ENCODE measurements at regions not wholly inside any gene's neighbourhood (a gene's known extent, or its start where the extent isn't known, plus 50 kb on each side); places are given as distances from the start of the nearest gene placed in this dataset.

GRCh38 chr11:70675697-70676374, 277.5 kb downstream of the CTTN start:
- no peak for DNase-seq (ENCODE audit: low read depth in 2 of 2)

DNA sequence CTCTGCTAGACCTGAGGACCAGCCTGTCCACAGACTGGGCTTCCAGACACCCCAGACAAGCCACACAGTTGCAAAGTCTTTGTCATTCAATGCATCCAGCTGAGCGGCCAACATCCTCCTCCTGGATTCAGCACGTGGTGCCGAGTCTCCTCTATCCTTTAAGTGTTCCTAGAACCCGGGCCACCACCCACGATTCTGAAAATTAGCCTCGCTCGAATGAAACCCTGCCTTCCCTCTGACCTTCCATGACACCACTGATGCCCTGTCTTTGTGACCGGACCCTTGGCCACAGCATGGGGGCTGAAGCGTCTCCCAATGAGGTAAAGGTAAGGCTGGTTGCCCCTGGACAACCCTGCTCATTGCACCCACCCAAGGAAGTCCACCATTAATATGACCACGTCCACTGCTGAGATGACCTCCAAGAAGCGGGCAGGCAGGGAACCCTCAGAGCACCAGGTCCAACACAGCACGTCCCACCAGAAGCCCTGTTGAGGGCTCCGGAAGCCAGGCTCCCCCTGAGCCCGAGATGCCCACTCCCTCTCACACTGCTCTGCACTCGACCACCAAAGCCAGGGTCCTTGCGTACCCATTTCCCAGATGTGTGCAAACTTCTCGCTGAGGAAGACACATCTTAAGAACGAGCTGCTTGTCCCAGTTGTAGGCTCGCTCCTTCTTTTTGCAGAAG, 279.0 kb downstream of the CTTN start:
- DNase-seq (ENCODE audit: low read depth in 2 of 2): no peak

GRCh38 chr11:70678931-70679900, 280.9 kb downstream of the CTTN start:
- no peak for DNase-seq (ENCODE audit: low read depth in 2 of 2)

DNA sequence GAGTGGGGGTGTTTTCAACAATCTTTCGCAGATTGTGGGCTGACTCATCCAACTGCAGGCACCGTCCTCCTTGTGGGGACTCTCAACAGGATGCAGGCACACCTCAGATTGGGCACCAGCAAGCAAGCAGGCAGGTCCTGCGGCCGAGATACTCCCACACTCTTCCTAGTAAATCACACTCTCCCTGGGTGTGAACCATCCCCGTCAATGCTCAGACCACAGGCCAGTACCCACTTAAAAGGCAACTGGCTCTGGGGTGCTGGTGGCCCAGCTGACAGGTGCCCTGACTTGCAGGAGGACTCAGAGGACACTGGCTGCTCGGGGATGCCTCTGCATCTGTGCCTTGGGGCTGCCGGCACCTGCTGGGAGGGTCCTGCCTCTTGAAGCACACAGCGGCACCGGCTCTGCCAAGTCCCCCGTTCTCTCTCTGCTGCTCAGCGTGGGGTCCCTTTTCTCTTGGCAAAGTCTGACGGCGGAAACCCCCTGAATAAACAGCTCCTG, 282.5 kb downstream of the CTTN start:
- no peak for DNase-seq (ENCODE audit: low read depth in 2 of 2)

- no peak for DNase-seq (ENCODE audit: low read depth in 2 of 2)
Measured at GRCh38 chr11:70682056-70682455, 283.7 kb downstream of the CTTN start.

DNA sequence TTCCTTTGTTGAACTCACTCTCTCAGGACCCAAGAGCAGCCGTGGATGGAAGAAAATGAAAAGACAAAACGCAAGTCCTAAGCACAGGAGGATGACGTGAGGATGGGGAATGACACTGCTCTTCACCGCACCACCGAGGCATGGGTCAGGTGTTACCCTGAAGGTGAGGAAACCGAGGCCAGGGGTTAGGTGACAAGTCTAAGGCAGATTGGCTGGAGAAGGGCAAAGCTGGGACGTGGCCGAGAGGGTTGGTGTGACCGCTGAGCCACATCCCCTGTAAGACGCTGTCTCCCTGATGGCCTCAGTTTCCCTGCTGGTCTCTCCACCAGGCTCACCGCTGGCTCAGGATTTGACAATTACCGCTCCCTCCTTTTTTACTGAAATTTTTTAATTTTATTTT, 284.4 kb downstream of the CTTN start:
- DNase-seq (ENCODE audit: low read depth in 2 of 2): no peak

DNA sequence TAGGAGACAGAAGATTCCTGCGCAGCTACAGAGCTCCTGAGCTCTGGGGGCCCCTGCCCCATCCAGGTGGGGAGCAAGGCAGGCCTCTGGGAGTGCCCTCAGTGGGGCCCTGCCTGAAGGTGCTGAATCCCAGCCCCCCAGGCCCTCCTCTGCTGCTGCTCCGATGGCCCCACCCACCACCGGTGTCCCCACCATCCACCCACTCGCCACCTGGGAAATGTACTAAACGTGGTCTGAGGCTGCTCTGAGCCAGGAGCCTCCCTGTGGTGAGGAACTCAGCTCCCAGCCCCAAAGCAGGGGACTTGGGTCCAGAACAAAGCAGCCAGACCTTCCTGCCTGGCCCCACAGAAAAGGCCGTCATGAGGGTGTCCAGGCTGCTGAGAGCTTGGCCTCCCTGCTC, 289.4 kb downstream of the CTTN start:
- no peak for DNase-seq (ENCODE audit: low read depth in 2 of 2)

DNA sequence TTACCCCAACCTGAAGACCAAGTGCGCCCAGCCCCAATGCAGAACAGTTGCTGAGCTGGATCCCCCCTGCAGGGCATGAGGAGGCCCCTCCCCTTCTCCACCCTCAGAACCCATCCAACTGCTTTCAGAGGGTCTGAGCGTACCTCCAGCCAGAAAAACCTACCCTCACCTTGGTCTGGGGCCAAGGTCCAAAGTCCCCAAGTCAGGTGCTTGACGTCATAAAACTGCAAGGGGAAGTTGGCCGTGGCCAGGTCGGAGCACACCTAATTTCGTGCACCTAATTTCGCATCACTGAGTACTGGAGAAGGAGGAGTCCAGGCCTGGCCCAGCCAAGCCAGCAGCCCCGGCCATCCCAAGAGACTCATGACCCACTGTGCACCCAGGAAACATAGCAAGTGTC, 289.8 kb downstream of the CTTN start:
- no peak for DNase-seq (ENCODE audit: low read depth in 2 of 2)

- no peak for DNase-seq (ENCODE audit: low read depth in 2 of 2)
Measured at GRCh38 chr11:70689764-70690163, 291.4 kb downstream of the CTTN start.

DNA sequence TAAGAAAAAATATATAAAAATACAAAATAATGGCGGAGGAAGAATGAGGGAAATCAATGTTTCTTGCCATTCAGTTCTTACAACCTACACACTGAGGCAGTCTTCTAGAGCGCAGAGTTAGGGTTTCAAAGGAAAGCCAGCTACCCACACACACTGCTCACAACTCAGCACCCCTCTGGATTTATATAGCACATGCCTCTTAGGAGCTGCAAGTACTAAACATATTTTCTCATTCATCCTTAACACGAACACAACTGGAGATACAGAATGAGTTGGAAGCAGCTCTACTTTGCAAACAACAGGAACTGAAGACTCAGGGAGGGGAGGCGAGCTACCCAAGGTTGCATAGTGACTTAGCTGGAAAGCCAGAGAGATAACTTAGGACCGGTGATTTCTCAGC, 293.8 kb downstream of the CTTN start:
- no peak for DNase-seq (ENCODE audit: low read depth in 2 of 2)

DNA sequence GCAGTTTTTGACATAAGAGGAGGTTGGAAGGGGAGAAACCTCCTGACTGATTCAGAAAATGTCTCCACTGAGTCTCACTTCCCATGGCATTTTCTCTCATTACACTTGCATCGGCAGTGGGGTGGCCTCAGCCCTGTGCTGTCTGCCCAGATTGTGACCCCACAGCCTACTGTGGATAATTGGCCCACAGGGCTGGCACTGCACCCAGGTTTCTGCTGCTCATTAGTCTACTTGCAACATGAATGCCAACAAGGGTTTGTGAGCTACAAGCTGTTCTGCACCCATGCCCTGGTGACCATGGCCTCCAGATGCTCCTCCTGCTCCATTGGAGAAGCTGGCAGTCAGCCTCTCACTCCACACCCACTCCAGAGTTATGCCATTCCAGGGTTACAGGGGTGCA, 296.0 kb downstream of the CTTN start:
- DNase-seq (ENCODE audit: low read depth in 2 of 2): no peak

DNA sequence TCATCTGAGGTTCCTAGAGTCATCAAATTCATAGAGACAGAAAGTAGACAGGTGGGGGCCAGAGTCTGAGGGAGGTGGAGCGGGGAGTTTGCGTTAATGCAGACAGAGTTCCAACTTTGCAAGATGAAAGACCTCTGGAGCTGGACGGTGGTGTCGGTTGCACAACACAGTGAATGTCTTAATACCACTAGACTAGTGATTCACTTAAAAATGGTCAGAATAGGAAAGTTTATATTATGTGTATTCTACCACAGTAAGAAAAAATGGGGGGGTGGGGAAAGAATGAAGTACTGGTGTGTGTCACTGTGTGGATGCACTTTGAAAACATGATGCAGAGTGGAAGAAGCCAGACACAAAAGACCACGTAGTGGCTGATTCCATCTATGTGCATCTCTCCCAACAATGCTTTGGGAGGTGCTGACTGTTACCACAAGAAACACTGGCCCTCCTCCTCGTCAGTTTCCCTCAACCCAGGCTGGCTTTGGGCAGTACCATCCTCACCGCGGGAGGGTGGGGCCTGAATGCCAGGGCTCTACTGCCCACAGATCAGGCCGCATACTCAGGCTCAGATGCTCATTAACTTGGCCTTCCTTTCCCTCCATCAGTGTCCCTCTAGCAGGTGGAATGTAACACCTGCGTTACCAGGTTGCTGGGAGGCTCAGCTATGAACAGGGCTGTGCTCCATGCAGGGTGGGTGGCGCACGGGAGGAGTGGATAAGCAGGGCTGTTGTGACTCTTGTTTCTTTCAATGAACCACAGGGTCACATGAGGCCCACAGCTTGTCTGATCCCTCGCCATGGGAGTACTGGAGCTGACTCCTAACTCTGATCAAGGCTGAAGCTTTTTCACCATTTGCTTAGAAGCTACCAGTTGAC, 297.0 kb downstream of the CTTN start:
- DNase-seq (ENCODE audit: low read depth in 2 of 2): no peak

GRCh38 chr11:70696076-70696475, 297.7 kb downstream of the CTTN start:
- no peak for DNase-seq (ENCODE audit: low read depth in 2 of 2)

DNA sequence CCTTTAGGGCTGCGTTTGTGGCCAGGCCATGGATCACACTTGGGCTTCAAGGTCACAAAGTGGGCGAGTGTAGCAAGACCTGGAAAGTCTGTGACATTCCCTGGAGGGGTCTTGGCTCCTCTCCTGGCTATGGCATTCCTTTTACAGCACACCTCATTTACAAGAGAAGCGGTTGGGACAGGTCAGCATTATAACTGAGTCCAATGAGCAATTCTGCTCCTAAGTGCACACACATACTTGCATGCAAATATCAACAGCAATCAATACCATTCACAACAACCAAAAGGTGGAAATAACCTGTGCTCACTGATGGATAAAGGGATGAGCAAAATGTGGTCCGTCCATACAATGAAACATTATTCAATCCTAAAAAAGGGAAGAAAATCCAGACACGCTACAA, 298.2 kb downstream of the CTTN start:
- no peak for DNase-seq (ENCODE audit: low read depth in 2 of 2)

- no peak for DNase-seq (ENCODE audit: low read depth in 2 of 2)
Measured at GRCh38 chr11:70697701-70698100, 299.4 kb downstream of the CTTN start.

GRCh38 chr11:70698871-70699270, 300.5 kb downstream of the CTTN start:
- DNase-seq (ENCODE audit: low read depth in 2 of 2): no peak

- DNase-seq (ENCODE audit: low read depth in 2 of 2): no peak
Measured at GRCh38 chr11:70699294-70700221, 301.2 kb downstream of the CTTN start.

DNA sequence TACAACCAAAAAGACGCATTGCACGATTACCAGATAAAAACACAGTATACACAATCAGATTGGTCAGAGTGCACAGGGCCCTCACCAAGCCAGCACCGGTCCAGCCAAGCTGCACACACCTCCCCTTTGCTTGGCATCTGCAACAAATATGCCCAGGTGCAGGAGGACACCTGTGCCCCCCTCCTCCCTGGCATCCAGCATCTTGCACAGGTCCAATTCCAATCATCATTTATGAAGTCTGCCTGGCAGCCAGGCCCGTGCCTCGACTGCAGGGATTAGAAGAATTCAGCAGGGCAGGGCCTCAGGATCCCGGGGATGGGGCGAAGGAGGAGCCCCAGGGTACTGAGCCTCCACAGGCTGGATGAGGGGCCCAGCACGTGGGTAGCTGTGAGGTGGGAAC, 302.1 kb downstream of the CTTN start:
- DNase-seq (ENCODE audit: low read depth in 2 of 2): no peak

- DNase-seq (ENCODE audit: low read depth in 2 of 2): no peak
Measured at GRCh38 chr11:70700871-70701270, 302.5 kb downstream of the CTTN start.

DNA sequence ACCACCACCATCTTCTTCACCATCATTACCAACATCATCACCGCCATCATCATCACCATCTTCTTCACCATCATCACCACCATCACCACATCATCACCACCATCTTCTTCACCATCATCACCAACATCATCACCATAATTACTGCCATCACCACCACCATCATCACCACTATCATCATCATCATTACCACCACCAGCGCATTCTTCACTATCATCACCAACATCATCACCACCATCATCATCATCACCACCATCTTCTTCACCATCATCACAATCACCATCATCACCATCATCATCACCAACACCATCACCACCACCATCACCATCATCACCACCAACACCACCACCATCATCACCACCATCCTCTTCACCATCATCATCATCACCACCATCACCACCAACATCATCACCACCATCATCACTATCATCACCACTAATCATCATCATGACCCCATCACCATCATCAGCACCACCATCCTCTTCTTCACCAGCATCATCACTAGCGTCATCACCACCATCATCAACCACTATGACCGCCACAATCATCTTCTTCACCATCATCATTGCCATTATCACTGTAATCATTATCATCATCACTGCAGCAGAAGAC, 303.8 kb downstream of the CTTN start:
- no peak for DNase-seq (ENCODE audit: low read depth in 2 of 2)
